WTC11 (cell line): ENCODE measurements at regions not wholly inside any gene's neighbourhood (a gene's known extent, or its start where the extent isn't known, plus 50 kb on each side); places are given as distances from the start of the nearest gene placed in this dataset.

Source experiments
- ATAC-seq: fragments of 200-7000 bp; cut with Tn5 transposase; 2 replicates; pipeline ENCODE4 v1.10.0; 2021; ENCODE audit warnings: mild to moderate bottlenecking, moderate library complexity
- CTCF ChIA-PET: fragments of 300-600 bp; sonication (Branson Sonifier 250); formaldehyde crosslinking; loops from one replicate; lab custom pipeline; 2021; ENCODE audit warnings: antibody characterized with exemption; lab: Charles Lee
- POLR2A ChIA-PET: fragments of 350-600 bp; sonication (Branson Sonifier 250); formaldehyde crosslinking; loops from one replicate; lab custom pipeline; 2021; ENCODE audit warnings: antibody characterized with exemption; lab: Charles Lee
- DNase-seq: peaks from one replicate; pipeline ENCODE4 v3.0.0; 2021; ENCODE audit warnings: low spot score
- H3K27ac Mint-ChIP-seq: 2 replicates; pipeline ENCODE4 v1.8.0; 2021; ENCODE audit warnings: mixed read lengths
- H3K27me3 Mint-ChIP-seq: 2 replicates; pipeline ENCODE4 v1.8.0; 2021; ENCODE audit warnings: low read depth, mild to moderate bottlenecking, moderate library complexity, mixed read lengths
- H3K36me3 Mint-ChIP-seq: 2 replicates; pipeline ENCODE4 v1.8.0; 2021; ENCODE audit warnings: mixed read lengths
- H3K4me1 Mint-ChIP-seq: 2 replicates; pipeline ENCODE4 v1.8.0; 2022; ENCODE audit warnings: mixed read lengths
- H3K4me3 Mint-ChIP-seq: 2 replicates; pipeline ENCODE4 v1.8.0; 2021; ENCODE audit warnings: mild to moderate bottlenecking, moderate library complexity, mixed read lengths
- H3K9me3 Mint-ChIP-seq: 2 replicates; pipeline ENCODE4 v1.8.0; 2021; ENCODE audit warnings: mixed read lengths
- CREM ChIP-seq: sonication (generic); formaldehyde crosslinking; IDR thresholded peaks from 2 replicates; pipeline ENCODE4 v1.8.1; 2022; ENCODE audit warnings: mild to moderate bottlenecking, missing genetic modification reagents, moderate library complexity
- ETV6 ChIP-seq: sonication (generic); formaldehyde crosslinking; IDR thresholded peaks from 2 replicates; pipeline ENCODE4 v1.8.1; 2022; ENCODE audit warnings: mild to moderate bottlenecking, missing genetic modification reagents
- FOXJ3 ChIP-seq: sonication (generic); formaldehyde crosslinking; IDR thresholded peaks from 2 replicates; pipeline ENCODE4 v1.9.0; 2021; ENCODE audit warnings: missing genetic modification reagents, mild to moderate bottlenecking, borderline replicate concordance
- GTF2I ChIP-seq: fragments of 250-450 bp; sonication (Bioruptor Pico); conservative IDR thresholded peaks from 2 replicates; pipeline ENCODE4 v1.4.0; 2021; ENCODE audit warnings: mild to moderate bottlenecking
- JUN ChIP-seq: sonication (generic); formaldehyde crosslinking; IDR thresholded peaks from 2 replicates; pipeline ENCODE4 v1.8.0; 2023; ENCODE audit warnings: mild to moderate bottlenecking, missing genetic modification reagents
- KAT7 ChIP-seq: sonication (generic); formaldehyde crosslinking; IDR thresholded peaks from 2 replicates; pipeline ENCODE4 v1.8.1; 2023; ENCODE audit warnings: missing genetic modification reagents, mild to moderate bottlenecking, borderline replicate concordance
- MXD4 ChIP-seq: fragments of 250-450 bp; sonication (Bioruptor Pico); IDR thresholded peaks from 2 replicates; pipeline ENCODE4 v1.8.0; 2021; ENCODE audit warnings: mild to moderate bottlenecking, moderate library complexity, borderline replicate concordance
- NFYB ChIP-seq: sonication (generic); formaldehyde crosslinking; conservative IDR thresholded peaks from 2 replicates; pipeline ENCODE4 v1.8.0; 2022; ENCODE audit warnings: low read depth, missing genetic modification reagents
- RORB ChIP-seq: fragments of 250-450 bp; sonication (Bioruptor Pico); IDR thresholded peaks from 2 replicates; pipeline ENCODE4 v1.9.0; 2021; ENCODE audit warnings: mild to moderate bottlenecking
- ZNF121 ChIP-seq: sonication (generic); formaldehyde crosslinking; IDR thresholded peaks from 2 replicates; pipeline ENCODE4 v1.8.0; 2023; ENCODE audit warnings: missing genetic modification reagents
- ZNF396 ChIP-seq: fragments of 250-450 bp; sonication (Bioruptor Pico); IDR thresholded peaks from 2 replicates; pipeline ENCODE4 v1.8.0; 2021; ENCODE audit warnings: mild to moderate bottlenecking, moderate library complexity, borderline replicate concordance
- TF ChIP-seq, protein P1 (sequence below): sonication (generic); formaldehyde crosslinking; IDR thresholded peaks from 2 replicates; pipeline ENCODE4 v1.8.1; 2023; ENCODE audit warnings: mild to moderate bottlenecking, missing genetic modification reagents, moderate library complexity
- TF ChIP-seq, protein P2 (sequence below): sonication (generic); formaldehyde crosslinking; IDR thresholded peaks from 2 replicates; pipeline ENCODE4 v1.8.1; 2022; ENCODE audit warnings: mild to moderate bottlenecking, moderate library complexity, missing genetic modification reagents
- TF ChIP-seq, protein P3 (sequence below): sonication (generic); formaldehyde crosslinking; IDR thresholded peaks from 2 replicates; pipeline ENCODE4 v1.8.1; 2022; ENCODE audit warnings: missing genetic modification reagents, borderline replicate concordance
- TF ChIP-seq, protein P4 (sequence below): fragments of 250-450 bp; sonication (Bioruptor Pico); IDR thresholded peaks from 2 replicates; pipeline ENCODE4 v1.8.0; 2021; ENCODE audit warnings: mild to moderate bottlenecking
- TF ChIP-seq, protein P5 (sequence below): sonication (generic); formaldehyde crosslinking; IDR thresholded peaks from 2 replicates; pipeline ENCODE4 v1.8.0; 2022; ENCODE audit warnings: mild to moderate bottlenecking, missing genetic modification reagents
- TF ChIP-seq, protein P6 (sequence below): sonication (generic); formaldehyde crosslinking; IDR thresholded peaks from 2 replicates; pipeline ENCODE4 v1.8.0; 2022; ENCODE audit warnings: mild to moderate bottlenecking, missing genetic modification reagents

DNA sequence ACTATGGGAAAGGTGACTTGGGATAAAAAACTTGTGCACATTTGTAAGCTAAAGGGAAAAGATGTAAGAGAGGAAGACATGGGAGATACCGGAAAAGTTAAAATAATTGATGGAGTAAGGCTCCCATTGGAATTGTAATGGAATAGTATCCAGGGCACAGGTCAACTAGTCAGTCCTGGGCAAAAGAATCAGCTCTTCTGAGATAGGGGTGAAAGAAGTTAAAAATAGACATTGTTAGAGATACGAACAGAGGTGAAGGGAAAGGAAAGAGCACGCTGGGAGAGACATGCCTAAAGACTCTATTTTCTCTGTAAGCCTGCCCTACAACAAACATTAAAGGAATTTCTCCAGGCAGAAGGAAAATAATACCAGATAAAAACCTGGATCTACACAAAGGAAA, 101.6 kb downstream of the SLC41A2 start (continued):
- TF ChIP-seq JUN (no peak), MXD4 (CRISPR knock-in tag) (no peak), NFYB (CRISPR knock-in tag) (no peak), RORB (CRISPR knock-in tag) (no peak), FOXJ3 (CRISPR knock-in tag) (no peak)
- TF ChIP-seq, protein P1, sequence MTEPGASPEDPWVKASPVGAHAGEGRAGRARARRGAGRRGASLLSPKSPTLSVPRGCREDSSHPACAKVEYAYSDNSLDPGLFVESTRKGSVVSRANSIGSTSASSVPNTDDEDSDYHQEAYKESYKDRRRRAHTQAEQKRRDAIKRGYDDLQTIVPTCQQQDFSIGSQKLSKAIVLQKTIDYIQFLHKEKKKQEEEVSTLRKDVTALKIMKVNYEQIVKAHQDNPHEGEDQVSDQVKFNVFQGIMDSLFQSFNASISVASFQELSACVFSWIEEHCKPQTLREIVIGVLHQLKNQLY (CRISPR knock-in tag), result no peak
- TF ChIP-seq, protein P2, sequence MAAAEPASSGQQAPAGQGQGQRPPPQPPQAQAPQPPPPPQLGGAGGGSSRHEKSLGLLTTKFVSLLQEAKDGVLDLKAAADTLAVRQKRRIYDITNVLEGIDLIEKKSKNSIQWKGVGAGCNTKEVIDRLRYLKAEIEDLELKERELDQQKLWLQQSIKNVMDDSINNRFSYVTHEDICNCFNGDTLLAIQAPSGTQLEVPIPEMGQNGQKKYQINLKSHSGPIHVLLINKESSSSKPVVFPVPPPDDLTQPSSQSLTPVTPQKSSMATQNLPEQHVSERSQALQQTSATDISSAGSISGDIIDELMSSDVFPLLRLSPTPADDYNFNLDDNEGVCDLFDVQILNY (CRISPR knock-in tag), result no peak
- TF ChIP-seq, protein P3, sequence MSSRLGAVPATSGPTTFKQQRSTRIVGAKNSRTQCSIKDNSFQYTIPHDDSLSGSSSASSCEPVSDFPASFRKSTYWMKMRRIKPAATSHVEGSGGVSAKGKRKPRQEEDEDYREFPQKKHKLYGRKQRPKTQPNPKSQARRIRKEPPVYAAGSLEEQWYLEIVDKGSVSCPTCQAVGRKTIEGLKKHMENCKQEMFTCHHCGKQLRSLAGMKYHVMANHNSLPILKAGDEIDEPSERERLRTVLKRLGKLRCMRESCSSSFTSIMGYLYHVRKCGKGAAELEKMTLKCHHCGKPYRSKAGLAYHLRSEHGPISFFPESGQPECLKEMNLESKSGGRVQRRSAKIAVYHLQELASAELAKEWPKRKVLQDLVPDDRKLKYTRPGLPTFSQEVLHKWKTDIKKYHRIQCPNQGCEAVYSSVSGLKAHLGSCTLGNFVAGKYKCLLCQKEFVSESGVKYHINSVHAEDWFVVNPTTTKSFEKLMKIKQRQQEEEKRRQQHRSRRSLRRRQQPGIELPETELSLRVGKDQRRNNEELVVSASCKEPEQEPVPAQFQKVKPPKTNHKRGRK, result no peak
- TF ChIP-seq, protein P4, sequence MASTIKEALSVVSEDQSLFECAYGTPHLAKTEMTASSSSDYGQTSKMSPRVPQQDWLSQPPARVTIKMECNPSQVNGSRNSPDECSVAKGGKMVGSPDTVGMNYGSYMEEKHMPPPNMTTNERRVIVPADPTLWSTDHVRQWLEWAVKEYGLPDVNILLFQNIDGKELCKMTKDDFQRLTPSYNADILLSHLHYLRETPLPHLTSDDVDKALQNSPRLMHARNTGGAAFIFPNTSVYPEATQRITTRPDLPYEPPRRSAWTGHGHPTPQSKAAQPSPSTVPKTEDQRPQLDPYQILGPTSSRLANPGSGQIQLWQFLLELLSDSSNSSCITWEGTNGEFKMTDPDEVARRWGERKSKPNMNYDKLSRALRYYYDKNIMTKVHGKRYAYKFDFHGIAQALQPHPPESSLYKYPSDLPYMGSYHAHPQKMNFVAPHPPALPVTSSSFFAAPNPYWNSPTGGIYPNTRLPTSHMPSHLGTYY (CRISPR knock-in tag), result no peak

DNA sequence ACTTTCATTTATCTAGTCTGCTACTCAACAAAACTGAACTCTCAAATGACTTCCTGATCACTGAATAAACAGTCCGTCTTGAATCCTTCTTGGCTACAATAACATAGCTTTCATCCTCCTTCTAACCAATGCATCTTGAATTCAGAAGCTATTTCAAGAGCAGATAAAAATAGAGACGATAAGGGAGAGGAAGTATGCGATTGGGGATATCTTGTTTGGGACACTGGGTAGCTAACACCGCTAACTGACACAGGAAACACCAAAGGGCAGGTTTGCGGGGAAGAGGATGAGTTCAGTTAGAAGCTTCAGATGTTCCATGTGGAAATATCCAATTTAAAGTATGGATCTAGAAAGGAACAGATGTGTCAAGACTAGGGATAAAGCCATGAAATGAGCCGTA, 102.5 kb downstream of the SLC41A2 start:
- Mint-ChIP-seq H3K27ac (no peak overlapping the region), H3K4me1 (no peaks in the 10 kb centered on the region), H3K4me3 (no peak overlapping the region), H3K9me3 (no peaks in the 10 kb centered on the region), H3K36me3 (no peaks in the 10 kb centered on the region), H3K27me3 (no peaks in the 10 kb centered on the region)
- ATAC-seq (no peak), DNase-seq (no peak)
- ChIA-PET POLR2A (interaction anchor here (0.6 kb wide), 1 partner anchor 212 kb away, joined by 4 read pairs; no protein-coding TSS in a partner anchor), CTCF (interaction anchor here (1.5 kb wide), 1 partner anchor 474 kb away, joined by 5 read pairs; no protein-coding TSS in a partner anchor)
- no peak for TF ChIP-seq ETV6 (CRISPR knock-in tag)

DNA sequence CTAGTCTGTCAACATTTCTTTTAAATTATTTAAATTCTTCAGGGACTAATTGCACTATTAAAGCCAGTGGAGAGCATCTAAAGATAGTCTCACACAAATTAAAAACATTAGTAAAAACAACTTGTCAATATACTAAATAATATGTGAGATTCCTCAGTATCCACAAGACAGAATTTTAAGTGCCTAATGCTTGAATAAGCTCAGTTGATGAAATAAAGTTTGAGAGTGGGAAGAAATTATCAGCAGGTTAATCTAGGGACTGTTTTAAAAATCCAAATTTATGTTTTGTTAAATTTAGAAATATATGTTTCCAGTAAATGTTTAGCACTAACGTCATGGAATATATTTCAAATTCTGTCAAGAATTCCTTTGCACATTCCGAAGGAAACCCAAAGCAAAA, 105.2 kb downstream of the SLC41A2 start:
- POLR2A ChIA-PET, result no interaction called here
- H3K27ac Mint-ChIP-seq, result no peak overlapping the region
- no peak overlapping the region for H3K4me3 Mint-ChIP-seq
- no peaks in the 10 kb centered on the region for H3K9me3 Mint-ChIP-seq
- DNase-seq, result no peak
- no peaks in the 10 kb centered on the region for H3K4me1 Mint-ChIP-seq
- no peak for ATAC-seq
- H3K36me3 Mint-ChIP-seq, result no peaks in the 10 kb centered on the region
- no peak for TF ChIP-seq KAT7
- no peak for TF ChIP-seq CREM (CRISPR knock-in tag)
- TF ChIP-seq ZNF396 (CRISPR knock-in tag), result no peak
- TF ChIP-seq, protein P5, sequence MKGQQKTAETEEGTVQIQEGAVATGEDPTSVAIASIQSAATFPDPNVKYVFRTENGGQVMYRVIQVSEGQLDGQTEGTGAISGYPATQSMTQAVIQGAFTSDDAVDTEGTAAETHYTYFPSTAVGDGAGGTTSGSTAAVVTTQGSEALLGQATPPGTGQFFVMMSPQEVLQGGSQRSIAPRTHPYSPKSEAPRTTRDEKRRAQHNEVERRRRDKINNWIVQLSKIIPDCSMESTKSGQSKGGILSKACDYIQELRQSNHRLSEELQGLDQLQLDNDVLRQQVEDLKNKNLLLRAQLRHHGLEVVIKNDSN, result no peak
- TF ChIP-seq, protein P6, sequence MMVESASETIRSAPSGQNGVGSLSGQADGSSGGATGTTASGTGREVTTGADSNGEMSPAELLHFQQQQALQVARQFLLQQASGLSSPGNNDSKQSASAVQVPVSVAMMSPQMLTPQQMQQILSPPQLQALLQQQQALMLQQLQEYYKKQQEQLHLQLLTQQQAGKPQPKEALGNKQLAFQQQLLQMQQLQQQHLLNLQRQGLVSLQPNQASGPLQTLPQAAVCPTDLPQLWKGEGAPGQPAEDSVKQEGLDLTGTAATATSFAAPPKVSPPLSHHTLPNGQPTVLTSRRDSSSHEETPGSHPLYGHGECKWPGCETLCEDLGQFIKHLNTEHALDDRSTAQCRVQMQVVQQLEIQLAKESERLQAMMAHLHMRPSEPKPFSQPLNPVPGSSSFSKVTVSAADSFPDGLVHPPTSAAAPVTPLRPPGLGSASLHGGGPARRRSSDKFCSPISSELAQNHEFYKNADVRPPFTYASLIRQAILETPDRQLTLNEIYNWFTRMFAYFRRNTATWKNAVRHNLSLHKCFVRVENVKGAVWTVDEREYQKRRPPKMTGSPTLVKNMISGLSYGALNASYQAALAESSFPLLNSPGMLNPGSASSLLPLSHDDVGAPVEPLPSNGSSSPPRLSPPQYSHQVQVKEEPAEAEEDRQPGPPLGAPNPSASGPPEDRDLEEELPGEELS, result no peak
- TF ChIP-seq ZNF121, result no peak
- TF ChIP-seq FOXJ3 (CRISPR knock-in tag), result no peak
- TF ChIP-seq GTF2I (CRISPR knock-in tag), result no peak
- CTCF ChIA-PET, result interaction anchor here (1.6 kb wide), 1 partner anchor 62 kb away, joined by 3 read pairs; no protein-coding TSS in a partner anchor
- no peaks in the 10 kb centered on the region for H3K27me3 Mint-ChIP-seq
